GM12878 (cell line): ENCODE measurements at regions not wholly inside any gene's neighbourhood (a gene's known extent, or its start where the extent isn't known, plus 50 kb on each side); places are given as distances from the start of the nearest gene placed in this dataset.

Source experiments
- ATAC-seq: fragments of 200-7000 bp; cut with Tn5 transposase; 3 replicates; pipeline ENCODE4 v1.9.1; 2020; ENCODE audit warnings: mild to moderate bottlenecking, moderate library complexity
- BruUV-seq: library from RNA; stranded (reverse); fragments of 400-500 nt; replicated peaks from 2 replicates; lab custom pipeline; 2021; lab: Mats Ljungman, UMichigan
- CTCF ChIA-PET: fragments of 300-600 bp; sonication (Branson Sonifier 250); formaldehyde crosslinking; extraction: SDS; loops from one replicate; lab custom pipeline; 2021; ENCODE audit warnings: inconsistent platforms; lab: Yijun Ruan, JAX
- POLR2A ChIA-PET: fragments of 350-600 bp; formaldehyde crosslinking; extraction: SDS; loops from one replicate; lab custom pipeline; 2021; ENCODE audit warnings: inconsistent platforms; lab: Charles Lee
- RAD21 ChIA-PET: fragments of 300-600 bp; sonication (Branson Sonifier 250); formaldehyde crosslinking; loops from one replicate; lab custom pipeline; 2023; ENCODE audit warnings: antibody characterized with exemption; ENCODE audit not compliant: unreplicated experiment; lab: Charles Lee
- SMC1A ChIA-PET: fragments of 300-600 bp; sonication (Branson Sonifier 250); formaldehyde crosslinking; loops from one replicate; lab custom pipeline; 2023; ENCODE audit not compliant: unreplicated experiment, uncharacterized antibody; lab: Charles Lee
- DNase-seq: peaks from one replicate; pipeline ENCODE4 v3.0.0-alpha.2; 2011; ENCODE audit warnings: low read depth, low spot score
- FAIRE-seq: peaks from 3 replicates; lab custom pipeline; 2011; peaks lifted over from hg19 to GRCh38; lab: Jason Lieb, UNC
- H2AFZ ChIP-seq: 2 replicates; pipeline ENCODE4 v1.6.0; 2011; ENCODE audit warnings: low read depth, low read length, control low read depth; ENCODE audit not compliant: control insufficient read depth
- H3K27ac ChIP-seq: 2 replicates; pipeline ENCODE4 v1.5.1; 2011; ENCODE audit warnings: control low read depth; ENCODE audit not compliant: control insufficient read depth, insufficient read depth
- H3K27me3 ChIP-seq, 2 experiments: replicated peaks in 1 of 2; 2 replicates each; pipeline versions ENCODE4 v1.6.0 to v1.6.1; 2011; ENCODE audit warnings: low read length in 1 of 2; ENCODE audit not compliant: control insufficient read depth in 2 of 2, insufficient read depth in 2 of 2
- H3K36me3 ChIP-seq, 2 experiments: 2 replicates each; pipeline ENCODE4 v1.5.1; 2011; ENCODE audit warnings: low read length in 1 of 2; ENCODE audit not compliant: control insufficient read depth in 2 of 2, insufficient read depth in 2 of 2
- H3K4me1 ChIP-seq: 2 replicates; pipeline ENCODE4 v1.6.1; 2011; ENCODE audit warnings: mild to moderate bottlenecking, low read length, moderate library complexity, mixed read lengths; ENCODE audit not compliant: control insufficient read depth, insufficient read depth
- H3K4me2 ChIP-seq: 2 replicates; pipeline ENCODE4 v1.6.0; 2011; ENCODE audit warnings: control low read depth; ENCODE audit not compliant: control insufficient read depth, insufficient read depth
- H3K4me3 ChIP-seq: fragments of 200-600 bp; sonication (generic); 2 replicates; pipeline ENCODE4 v1.5.1; 2016
- H3K79me2 ChIP-seq: 2 replicates; pipeline ENCODE4 v1.6.0; 2011; ENCODE audit warnings: low read length; ENCODE audit not compliant: control insufficient read depth, insufficient read depth
- H3K9ac ChIP-seq: 2 replicates; pipeline ENCODE4 v1.8.0; 2011; ENCODE audit warnings: low read length, control low read depth, mixed read lengths; ENCODE audit not compliant: control insufficient read depth, insufficient read depth
- H3K9me3 ChIP-seq: replicated peaks from 3 replicates; pipeline ENCODE4 v1.5.1; 2011; ENCODE audit warnings: mild to moderate bottlenecking, low read length; ENCODE audit not compliant: control insufficient read depth, insufficient read depth
- H4K20me1 ChIP-seq: 2 replicates; pipeline ENCODE4 v1.6.0; 2011; ENCODE audit not compliant: control insufficient read depth, insufficient read depth
- BRCA1 ChIP-seq: IDR thresholded peaks from 2 replicates; pipeline ENCODE4 v1.6.1; 2011; ENCODE audit warnings: low read depth, low read length, improper control_type of control experiment
- CREB1 ChIP-seq: IDR thresholded peaks from 2 replicates; pipeline ENCODE4 v1.6.1; 2012; ENCODE audit warnings: low read depth, mild to moderate bottlenecking, inconsistent platforms
- NFIC ChIP-seq: IDR thresholded peaks from 2 replicates; pipeline ENCODE4 v1.6.1; 2012; ENCODE audit warnings: low read depth, mild to moderate bottlenecking, inconsistent platforms, low read length, moderate library complexity
- SREBF2 ChIP-seq: IDR thresholded peaks from 2 replicates; pipeline ENCODE4 v1.6.1; 2012; ENCODE audit warnings: mild to moderate bottlenecking, low read length
- TAF1 ChIP-seq: IDR thresholded peaks from 2 replicates; pipeline ENCODE4 v1.6.1; 2011; ENCODE audit warnings: mild to moderate bottlenecking, low read depth, low read length, borderline replicate concordance
- ZNF274 ChIP-seq: IDR thresholded peaks from one replicate; pipeline ENCODE4 v1.8.0; 2011; ENCODE audit not compliant: insufficient read length, insufficient read depth
- WGBS: methylation state at CpG from one replicate; pipeline ENCODE4 v1.1.6; 2016; ENCODE audit warnings: low lambda C conversion rate; ENCODE audit not compliant: insufficient replicate concordance, insufficient coverage; ENCODE audit errors: missing lambda C conversion rate; 5-methylcytosine and 5-hydroxymethylcytosine counted together
- in situ Hi-C: fragments of 300-500 bp; cut with MboI; formaldehyde crosslinking; loops from 9 replicates; pipeline ENCODE4 v1.14.3; 2018; ENCODE audit warnings: mixed read lengths
- intact Hi-C: fragments of 100-400 bp; cut with micrococcal nuclease; formaldehyde crosslinking; loops from one replicate; pipeline ENCODE4 v1.14.2; 2022; ENCODE audit not compliant: unreplicated experiment

DNA sequence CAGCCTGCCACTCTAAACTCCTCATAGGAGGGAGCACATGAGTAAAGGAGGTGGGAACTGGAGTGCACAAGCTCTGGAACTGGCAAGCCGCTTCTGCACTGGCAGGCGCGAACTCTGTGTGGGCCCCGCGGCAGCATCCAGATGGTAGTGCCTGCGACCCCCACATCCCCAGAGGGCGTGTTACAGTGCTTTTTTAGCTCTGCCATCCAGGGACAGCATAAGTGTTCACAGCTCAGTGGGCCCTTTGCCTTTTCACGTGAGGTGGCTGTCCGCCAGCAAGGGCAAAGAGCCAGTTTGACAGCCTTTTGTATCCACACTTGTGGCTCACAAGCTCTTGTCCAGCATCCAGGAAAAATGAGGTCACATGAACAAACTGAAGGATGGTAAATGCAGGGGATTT is 581.6 kb upstream of the DIAPH2 start:
- no peak for TF ChIP-seq NFIC
- TF ChIP-seq TAF1: no peak
- no peak for TF ChIP-seq SREBF2
- TF ChIP-seq CREB1: no peak
- WGBS: 58% methylated on average over 9 of the region's 9 CpGs

GRCh38 chrX:96112689-96113088 is 572.0 kb upstream of the DIAPH2 start:
- RAD21 ChIA-PET: no interaction called here
- no peak overlapping the region for H2AFZ ChIP-seq
- no peaks in the 10 kb centered on the region for H3K27me3 ChIP-seq
- in situ Hi-C loops: no loop called here
- BruUV-seq: no TSS peak
- TF ChIP-seq BRCA1 (no peak), ZNF274 (no peak), NFIC (no peak)
- no peak overlapping the region for H3K27ac ChIP-seq
- 0% methylated on average over 1 of the region's 1 CpG for WGBS
- H3K4me2 ChIP-seq: no peak overlapping the region
- no peak overlapping the region for H3K9ac ChIP-seq
- CTCF ChIA-PET: no interaction called here
- no peaks in the 10 kb centered on the region for H3K4me1 ChIP-seq
- no peak overlapping the region for H3K4me3 ChIP-seq
- ATAC-seq (no peak), FAIRE-seq (no peak), DNase-seq (no peak)
- POLR2A ChIA-PET: no interaction called here
- H3K36me3 ChIP-seq: no peaks in the 10 kb centered on the region
- intact Hi-C loops: no loop called here
- H4K20me1 ChIP-seq: no peaks in the 10 kb centered on the region
- SMC1A ChIA-PET: no interaction called here
- H3K9me3 ChIP-seq: no peaks in the 10 kb centered on the region
- H3K79me2 ChIP-seq: no peaks in the 10 kb centered on the region

More for the DNA sequence above, 581.6 kb upstream of the DIAPH2 start:
- Histone ChIP-seq H2AFZ (no peak overlapping the region), H3K9ac (no peak overlapping the region), H3K27me3 (no peaks in the 10 kb centered on the region), H4K20me1 (no peaks in the 10 kb centered on the region), H3K4me2 (no peak overlapping the region), H3K4me3 (no peak overlapping the region), H3K9me3 (no peaks in the 10 kb centered on the region), H3K79me2 (no peaks in the 10 kb centered on the region), H3K36me3 (no peaks in the 10 kb centered on the region), H3K27ac (no peak overlapping the region), H3K4me1 (no peaks in the 10 kb centered on the region)
- ChIA-PET CTCF (no interaction called here), POLR2A (no interaction called here), SMC1A (interaction anchor here (0.6 kb wide), 1 partner anchor 1440 kb away, joined by 3 read pairs; no protein-coding TSS in a partner anchor), RAD21 (no interaction called here)
- no TSS peak for BruUV-seq
- in situ Hi-C loops: no loop called here
- intact Hi-C loops: no loop called here
- DNase-seq: no peak
- ATAC-seq: no peak
- FAIRE-seq: no peak
